NCI-H1105 treated with DMSO at 0.1 percent for 48 hours (cell line): ENCODE measurements at regions not wholly inside any gene's neighbourhood (a gene's known extent, or its start where the extent isn't known, plus 50 kb on each side); places are given as distances from the start of the nearest gene placed in this dataset.

Source experiments
- DNase-seq: peaks from one replicate; lab custom pipeline; 2025; lab: John Stamatoyannopoulos, UW

DNA sequence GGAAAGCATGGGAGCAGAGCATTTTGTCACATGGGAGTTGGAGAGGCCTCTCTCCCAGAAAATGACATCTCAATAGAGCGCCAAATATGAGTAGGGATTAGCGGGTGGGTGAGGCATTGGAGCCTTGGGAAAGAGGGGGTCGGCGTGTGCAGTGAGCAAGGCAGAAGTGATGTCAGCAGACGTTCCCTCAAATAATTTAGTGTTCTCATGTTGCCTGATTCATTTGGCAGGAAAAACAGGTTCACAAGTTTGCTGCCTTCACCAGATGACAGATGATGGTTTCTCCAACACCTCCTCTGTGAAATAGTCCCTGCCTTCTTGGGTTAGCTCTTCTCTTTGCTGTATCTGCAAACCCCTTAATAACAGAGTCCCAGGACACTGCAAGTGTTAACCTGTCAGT lies 118.5 kb upstream of the ARHGAP20 start:
- DNase-seq: no peak

DNA sequence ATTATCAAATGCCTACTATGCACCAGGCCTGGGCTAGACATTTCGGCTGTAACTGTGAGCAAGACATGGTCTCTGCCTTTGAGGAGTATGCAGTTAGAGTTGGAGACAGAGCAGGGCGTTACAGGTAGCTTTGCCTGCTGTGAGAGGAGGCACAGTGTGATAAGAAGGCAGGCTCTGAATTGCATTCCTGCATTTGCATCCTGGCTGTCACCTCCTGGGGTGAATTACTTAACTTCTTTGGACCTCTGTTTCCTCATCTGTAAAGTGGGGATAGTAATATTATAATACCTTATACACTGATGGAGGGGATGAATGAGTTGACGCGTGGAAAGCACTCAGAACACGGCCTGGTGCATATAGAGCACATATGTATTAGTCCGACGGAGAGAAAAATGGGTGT lies 118.1 kb upstream of the ARHGAP20 start:
- no peak for DNase-seq

DNA sequence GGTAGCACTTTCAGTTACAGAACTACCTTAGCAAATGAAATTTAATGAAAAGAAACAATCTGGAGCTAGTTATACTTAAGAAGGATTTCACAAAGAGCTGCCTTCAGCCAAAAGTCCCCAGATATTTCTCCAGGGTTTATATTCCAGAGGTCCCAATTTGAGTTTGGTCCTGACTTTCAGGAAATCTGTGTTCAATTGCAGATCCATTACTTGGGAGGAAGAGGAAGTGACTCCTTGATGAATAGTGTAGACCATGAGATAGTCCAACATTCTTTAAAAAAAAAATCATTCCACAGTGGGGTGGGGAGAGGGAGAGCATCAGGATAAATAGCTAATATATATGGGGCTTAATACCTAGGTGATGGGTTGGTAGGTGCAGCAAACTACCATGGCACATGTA lies 117.6 kb upstream of the ARHGAP20 start:
- DNase-seq: no peak

DNA sequence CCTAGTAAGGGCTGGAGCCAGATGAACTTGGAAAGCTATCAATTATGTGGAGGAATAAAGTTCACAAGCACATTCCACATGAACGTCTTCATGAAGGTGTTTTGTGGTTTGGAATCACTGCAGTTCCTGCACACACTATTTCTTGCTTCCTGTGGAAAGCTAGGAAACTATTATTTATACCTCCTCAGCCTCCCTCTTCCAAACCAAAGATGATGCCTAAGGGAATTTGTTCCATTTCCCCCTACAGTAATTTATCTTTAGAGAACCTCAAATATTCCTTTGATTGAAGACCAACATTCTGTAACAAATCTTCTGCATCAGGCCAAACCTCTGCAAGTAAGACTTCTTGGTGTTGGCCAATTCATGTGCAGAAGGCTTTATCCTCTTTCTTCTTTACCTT lies 115.8 kb upstream of the ARHGAP20 start:
- DNase-seq: no peak

DNA sequence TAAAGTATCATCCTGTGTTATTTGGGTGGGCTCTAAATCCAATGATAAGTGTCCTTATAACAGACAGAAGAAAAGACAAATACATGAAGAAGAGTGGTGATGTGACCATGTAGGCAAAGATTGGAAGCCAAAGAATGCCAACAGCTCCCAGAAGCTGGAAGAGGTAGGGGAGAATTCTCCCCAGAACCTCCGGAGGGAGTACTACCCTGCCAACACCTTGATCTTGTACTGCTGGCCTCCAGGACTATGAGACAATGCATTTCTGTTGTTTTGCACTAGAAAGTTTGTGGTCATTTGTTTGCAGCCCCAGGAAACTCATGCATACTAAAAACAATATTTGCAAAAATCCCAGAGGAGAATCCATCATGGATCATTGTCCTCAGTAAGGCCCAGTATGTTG lies 115.0 kb upstream of the ARHGAP20 start:
- DNase-seq: no peak

DNA sequence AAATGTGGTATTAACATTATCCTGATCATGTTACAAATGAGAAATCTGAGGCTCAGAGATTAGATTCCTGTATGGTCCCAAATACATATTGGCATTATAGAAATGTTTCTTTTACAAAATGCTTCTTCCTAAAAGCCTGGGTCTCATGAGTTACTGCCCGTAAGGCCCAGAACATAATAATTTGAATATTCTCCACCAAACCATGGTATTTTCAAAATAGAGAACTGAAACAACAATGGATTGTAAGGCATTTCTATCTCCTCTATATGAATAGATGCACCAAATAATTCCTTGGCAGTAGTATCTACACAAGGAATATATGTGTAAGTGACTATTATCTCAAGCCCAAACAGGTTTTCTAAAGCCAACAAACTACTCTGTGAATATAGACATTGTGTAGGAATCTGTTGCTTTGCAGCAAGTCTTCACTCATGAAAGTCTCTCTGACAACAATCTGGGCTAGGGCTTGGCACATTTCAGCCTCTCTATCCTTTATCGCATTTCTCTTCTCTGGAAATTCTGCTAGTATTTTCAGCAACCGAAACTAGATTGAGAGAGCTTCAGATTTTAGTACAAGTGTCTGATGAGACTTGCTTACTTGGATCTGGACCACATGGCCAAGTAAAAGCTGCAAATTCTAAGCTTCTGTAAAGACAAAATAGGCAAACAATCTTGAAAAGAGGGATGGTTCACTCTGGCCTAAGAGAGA lies 112.8 kb upstream of the ARHGAP20 start:
- DNase-seq: no peak

DNA sequence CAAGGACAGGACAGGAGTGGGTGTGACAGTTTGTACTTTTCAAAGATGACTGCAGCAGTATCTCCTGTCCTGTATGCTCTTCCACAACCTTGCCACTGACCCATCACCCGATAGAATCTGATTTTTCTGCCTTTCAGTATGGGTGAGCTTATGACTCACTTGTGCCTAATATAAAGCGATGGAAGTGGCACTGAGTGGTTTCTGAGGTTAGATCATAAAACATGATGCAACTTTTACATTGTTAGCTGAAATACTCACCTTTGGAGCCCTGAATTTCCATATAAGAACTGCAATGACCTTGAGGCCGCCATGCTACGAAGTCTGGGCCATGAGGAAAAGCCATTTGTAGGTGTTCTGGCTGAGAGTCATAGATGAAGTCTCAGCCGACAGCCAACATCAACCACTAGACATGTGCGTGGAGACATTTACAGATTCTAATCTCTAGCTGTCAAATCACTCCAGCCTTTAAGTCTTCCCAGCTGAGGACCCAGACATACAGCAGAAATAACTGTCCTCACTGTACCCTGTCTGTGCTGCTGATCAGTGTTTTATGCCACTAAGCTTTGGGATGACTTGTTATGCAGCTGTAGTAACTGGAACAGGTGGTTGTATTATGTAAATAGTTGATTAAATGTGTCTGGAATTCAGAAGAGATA lies 105.9 kb upstream of the ARHGAP20 start:
- DNase-seq: no peak

DNA sequence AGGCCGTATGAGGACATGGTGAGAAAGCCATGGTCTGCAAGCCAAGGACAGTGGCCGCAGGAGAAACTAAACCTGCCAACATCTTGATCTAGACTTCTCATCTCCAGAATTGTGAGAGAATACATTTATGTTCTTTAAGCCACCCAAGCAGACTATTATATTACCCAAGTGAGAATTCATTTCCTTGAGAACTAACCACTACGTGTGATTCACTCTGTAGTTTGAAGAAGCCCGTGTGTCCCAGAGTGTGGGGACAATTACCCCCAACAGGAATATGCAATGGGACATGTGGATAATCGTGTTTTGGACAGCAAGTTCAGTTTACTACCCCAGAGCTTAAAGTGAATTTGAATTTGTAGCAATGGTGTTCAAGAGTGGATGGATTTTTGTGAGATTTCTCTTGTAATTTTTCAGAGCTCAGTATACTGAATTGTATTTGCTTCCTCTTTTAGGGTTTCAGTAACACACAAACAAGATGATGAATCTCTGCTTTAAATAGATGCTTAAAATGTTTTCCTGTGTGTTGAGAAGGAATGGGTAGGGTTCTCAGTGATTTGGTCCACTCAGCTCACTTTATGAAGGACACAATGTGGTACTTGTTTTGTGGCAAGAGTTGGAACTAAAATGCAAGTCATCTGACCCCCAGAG lies 100.0 kb upstream of the ARHGAP20 start:
- DNase-seq: no peak

DNA sequence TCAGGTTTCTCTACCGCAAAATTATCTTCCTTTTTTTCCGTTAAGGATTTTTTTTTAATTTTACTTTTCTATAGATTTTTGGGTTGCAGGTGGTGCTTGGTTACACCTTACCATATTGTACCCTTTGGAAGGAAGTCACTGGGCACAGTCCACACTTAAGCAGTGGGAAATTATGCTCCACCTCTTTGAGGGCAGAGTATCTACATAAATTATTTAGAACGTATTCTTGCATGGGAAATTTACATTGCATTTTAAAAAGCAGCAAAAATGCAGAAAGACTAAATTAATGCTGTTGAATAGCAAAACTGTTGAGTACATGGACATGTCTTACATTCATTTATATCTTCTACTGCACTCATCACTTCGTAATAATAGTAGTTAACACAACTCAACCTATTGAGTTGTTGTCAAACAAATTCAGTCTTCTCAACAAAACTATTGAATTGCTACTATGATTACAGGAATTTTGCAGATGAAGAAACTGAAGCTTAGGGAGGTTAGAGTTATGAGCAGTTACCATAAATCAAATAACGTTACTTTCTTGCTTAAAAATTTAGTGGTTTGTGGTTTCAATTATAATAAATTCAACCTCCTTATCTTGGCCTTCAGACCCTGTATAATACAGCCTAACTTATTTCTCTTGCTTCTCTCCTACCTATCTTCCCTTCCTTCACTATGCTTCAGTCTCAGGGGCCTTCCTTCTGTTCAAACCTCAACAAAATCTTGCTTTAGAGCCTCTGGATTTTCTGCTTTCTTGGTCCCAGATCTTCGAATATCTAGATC lies 97.4 kb upstream of the ARHGAP20 start:
- no peak for DNase-seq

DNA sequence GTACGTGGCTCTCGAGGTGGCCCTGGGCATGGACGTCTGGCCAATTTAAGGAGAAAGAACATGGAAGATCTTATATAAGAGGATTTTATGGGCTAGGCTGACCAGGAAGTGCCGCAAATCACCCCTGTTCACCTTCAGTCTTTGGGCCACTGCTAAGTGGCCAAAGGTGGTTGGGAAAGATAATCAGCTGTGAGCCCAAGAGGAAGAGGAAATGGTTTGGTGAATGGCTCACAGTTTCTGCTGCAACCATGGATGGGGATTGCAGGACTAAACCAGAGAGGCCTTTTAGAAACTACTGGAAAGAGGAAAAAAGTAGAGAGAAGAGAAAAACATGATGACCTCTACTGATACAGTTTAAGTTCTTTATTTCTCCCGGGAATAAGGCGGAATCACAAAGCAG lies 96.0 kb upstream of the ARHGAP20 start:
- DNase-seq: no peak

DNA sequence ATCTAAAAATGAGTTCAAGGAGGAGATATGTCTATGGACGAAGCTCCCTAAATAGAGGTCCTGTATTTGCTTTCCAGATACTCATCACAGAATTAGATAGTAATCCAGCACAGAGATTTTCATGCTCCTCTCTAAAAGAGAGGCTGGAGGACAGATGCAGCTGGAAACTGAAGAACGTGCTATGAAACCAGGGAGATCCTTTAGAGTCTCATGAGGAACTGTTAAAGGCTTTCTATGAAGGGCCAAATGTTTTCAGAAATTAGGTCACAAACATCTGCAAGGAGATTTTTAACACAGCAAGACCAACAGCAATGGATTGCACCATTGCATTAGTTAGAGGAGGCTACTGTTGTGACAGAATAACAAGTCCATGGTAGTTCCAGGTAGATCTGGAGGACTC lies 95.6 kb upstream of the ARHGAP20 start:
- DNase-seq: no peak

DNA sequence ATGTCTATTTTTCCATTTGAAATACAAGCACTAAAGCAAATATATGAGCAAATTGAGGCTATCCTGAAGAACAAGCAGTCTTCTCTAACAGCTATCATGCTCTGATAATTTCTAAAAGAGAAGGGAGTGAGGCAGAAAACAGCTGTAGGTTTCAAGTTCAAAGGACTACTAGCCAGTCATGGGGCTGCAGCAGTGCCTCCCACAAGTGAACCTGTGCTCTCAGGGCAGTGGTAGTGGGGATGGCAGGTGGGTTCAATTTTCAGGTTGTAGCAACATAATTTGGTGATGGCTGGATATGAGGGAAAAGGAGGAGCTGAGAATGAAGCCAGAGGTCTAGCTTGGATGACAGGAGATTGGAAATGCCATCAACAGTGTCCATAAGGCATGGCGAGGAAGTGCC lies 93.5 kb upstream of the ARHGAP20 start:
- no peak for DNase-seq

DNA sequence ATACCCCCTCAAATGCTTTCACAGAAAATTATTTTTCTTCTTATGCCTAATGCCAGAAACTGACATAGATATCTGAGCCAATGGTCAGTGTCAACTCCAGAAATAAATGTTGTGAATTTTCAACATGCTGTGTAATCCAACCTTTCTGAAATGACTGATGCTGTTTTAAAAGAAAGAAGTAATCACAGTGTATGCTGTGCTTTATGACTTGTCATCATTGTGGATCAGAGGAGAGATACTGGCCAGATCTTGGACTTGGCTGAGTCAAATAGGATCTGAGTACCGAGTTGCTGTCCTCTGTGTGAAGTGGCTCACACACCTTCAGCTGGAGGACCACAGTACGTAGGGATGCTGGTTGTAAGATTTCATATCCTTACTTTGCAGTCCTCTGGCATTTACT lies 89.9 kb upstream of the ARHGAP20 start:
- no peak for DNase-seq

DNA sequence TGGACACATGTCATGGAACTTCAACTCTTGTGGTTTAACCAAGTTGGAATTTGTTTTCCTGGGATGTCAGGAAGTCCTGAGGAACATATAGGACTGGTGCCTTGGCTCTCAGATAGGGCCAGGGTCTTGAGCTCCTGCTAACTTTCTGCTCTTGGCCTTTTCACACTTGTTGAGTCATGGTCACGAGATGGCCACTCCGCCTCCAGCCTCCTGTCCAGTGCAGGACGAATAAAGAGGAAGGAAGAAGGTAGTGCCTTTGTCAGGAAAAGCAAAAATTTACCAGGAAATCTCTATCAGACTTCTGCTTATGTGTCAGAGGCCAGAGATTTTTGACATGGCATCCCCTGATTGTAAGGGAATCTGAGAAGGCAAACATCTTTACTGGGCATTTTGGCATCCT lies 89.1 kb upstream of the ARHGAP20 start:
- no peak for DNase-seq

DNA sequence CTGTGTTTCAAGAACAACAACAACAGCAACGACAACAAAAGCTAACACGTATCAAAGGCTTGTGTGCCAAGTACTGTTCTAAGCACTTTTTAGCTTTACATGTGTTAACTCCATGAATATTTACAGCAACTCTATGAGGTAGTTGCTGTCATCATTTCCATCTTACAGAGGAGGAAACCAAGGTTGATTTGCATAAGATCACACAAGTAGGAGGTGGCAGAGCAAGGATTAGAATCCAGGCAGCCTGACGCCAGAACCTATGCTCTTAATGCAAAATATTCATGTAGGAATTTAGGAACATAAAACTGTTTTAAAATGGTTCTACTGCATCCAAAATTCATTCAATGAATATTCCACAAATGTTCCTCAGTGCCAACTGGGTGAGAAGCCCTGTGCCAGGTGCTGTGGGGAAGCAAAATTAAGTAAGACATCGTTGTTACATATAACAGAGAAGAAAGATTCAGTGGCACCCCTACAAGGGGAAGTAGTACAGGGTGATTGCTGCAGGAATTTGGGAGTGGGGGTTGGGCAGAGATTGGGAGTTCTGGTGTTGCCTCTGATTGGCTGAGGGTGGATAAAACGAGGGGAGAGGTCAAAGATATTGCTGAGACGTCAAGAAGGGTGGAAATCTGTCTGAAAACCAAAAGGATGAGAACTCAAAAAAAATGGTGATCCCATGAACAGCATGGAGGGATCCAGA lies 86.1 kb upstream of the ARHGAP20 start:
- DNase-seq: no peak

DNA sequence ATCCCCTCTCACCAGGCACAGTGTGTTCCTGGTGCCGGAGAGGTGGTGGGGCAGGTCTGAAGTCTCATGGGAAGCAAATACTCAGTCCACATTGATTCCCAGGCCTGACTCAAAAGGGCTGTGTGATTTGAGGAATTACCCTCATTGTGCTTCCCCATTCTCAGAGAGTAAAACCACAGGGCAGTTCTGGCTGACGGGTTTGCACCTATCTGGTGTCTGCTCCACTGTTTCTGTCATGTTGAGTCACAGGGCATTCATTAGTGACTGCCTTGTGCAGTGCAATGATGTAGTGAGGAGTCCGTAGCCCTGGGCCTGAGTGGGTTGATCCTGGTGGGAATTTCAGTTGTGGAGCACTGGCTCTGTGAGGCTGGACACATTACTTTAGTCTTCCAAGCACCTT lies 85.2 kb upstream of the ARHGAP20 start:
- DNase-seq: no peak

DNA sequence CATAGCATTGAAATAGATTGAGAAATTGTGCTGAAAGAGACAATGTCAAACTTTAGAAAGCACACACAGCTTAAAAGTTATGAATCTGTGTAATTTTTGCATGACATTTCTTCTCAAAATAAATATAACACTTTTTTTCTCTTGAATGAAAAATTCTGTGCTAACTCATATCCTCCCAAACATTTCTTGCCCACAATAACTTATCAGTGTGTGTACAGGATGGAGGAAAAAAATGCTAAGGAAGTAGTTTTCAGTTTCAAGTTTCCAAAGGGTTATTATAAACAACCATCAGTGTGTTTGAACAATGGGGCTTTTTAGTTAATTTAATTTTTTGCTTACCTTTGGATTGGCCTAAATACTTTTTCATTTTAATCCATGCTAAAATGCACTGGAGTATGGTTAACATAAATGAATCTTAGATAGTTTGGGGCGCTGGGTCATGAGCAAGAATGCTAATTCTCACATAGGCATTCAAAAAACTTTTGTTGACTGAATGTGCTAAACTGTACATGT lies 82.9 kb upstream of the ARHGAP20 start:
- DNase-seq: no peak

DNA sequence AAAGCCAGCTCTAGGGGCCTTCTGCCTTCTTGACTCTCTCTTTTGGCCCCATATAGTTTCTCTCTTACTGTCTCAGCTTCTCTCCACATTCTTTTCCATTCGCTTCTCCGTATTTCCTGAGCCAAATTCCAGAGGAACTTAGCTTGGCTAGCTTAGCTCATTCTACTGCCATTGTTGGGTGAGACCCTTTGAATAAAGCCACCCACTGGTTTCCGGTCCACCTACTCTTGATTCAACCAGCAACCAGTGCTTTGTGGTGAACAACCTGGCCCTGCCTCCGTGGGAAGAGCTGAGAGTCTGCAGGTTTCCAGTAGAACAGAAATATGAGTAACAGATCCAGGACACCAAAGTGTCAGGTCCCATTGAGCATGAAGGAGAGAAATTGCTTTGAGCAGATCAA lies 81.3 kb upstream of the ARHGAP20 start:
- DNase-seq: no peak

DNA sequence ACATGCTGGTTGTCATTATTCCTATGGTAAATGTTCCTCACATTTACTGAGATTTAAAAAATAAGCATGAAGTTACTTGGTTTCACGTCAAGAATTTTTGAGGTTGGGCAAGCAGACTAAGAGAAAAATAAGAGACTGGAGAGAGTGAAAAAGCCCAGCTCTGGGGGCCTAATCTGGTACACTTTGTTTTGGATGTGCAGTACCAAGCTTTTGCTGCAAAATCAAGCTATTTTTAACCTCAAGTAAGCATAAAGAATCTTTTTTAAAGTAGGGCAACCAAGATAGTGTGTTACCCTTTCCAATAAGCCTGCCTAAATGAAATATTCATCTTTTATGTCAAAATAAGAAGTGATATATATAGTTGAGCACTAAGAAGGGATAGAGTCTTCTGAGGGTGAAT lies 79.4 kb upstream of the ARHGAP20 start:
- DNase-seq: no peak

DNA sequence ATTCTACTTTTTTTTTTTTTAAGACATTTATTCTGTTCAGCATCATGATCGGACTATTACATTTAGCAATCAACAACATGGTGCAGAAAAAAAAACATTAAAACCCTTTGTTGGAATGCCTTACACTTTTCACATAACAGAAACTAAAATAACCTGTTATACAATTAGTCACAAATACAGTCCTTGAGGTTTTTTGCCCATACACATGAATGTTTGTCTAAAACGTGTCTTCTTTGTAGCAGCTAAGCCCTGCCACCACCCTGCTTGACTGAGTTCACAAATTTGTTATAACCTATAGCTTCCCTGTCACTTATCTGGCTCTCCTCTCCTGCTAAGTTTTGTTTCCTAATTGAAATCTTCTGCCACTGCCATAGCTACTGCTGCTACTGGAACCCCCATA lies 75.4 kb upstream of the ARHGAP20 start:
- DNase-seq: no peak

DNA sequence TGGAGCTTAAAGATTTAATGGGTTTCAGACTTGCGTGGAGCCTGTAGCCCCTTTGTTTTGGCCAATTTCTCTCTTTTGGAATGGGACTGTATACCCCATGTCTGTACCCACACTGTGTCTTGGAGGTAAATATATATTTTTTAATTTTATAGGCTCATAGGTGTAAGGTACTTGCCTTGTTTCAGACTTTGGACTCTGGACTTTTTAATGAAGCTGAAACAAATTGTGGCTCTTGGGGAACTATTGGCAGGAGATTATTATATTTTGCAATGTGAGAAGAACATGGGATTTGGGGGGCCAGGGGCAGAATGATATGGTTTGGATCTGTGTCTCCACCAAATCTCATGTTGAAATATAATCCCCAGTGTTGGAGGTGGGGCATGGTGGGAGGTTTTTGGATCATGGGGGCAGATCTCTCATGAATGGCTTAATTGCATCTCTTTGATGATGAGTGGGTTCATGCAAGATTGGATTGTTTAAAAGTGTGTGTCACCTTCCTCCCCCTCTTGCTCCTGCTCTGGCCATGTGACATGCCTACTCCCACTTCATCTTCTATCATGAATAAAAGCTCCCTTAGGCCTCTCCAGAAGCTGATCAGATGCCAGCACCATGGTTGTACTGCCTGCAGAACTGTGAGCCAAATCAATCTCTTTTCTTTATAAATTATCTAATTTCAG lies 74.1 kb upstream of the ARHGAP20 start:
- DNase-seq: no peak
